ENCODE measurements at regions not wholly inside any gene's neighbourhood (a gene's known extent, or its start where the extent isn't known, plus 50 kb on each side); places are given as distances from the start of the nearest gene placed in this dataset.

DNA sequence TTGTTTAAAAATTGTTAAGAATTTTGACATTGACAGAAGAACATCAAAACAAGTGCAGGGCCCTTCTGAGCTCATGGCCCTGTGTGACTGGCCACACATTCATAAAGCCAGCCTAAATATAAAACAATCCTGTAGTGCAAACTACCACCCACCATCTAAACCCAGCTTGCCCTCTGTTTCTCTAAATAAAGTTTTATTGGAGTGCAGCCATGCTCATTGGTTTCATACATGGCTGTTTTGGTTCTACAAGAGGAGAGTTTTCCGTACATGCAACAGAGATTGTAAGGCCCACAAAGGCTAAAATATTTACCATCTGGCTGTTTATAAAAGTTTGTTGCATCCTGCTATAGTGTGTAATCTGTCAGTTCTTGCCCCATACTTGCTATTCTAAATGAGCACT lies 54.6 kb upstream of the TRIM24 start:
- TF ChIP-seq, protein P1, sequence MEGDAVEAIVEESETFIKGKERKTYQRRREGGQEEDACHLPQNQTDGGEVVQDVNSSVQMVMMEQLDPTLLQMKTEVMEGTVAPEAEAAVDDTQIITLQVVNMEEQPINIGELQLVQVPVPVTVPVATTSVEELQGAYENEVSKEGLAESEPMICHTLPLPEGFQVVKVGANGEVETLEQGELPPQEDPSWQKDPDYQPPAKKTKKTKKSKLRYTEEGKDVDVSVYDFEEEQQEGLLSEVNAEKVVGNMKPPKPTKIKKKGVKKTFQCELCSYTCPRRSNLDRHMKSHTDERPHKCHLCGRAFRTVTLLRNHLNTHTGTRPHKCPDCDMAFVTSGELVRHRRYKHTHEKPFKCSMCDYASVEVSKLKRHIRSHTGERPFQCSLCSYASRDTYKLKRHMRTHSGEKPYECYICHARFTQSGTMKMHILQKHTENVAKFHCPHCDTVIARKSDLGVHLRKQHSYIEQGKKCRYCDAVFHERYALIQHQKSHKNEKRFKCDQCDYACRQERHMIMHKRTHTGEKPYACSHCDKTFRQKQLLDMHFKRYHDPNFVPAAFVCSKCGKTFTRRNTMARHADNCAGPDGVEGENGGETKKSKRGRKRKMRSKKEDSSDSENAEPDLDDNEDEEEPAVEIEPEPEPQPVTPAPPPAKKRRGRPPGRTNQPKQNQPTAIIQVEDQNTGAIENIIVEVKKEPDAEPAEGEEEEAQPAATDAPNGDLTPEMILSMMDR (IDR thresholded peaks at IDR 0.05): no peak
- no peak for TF ChIP-seq EP300 (IDR thresholded peaks at IDR 0.05)
